HCT116 (cell line): ENCODE measurements at regions not wholly inside any gene's neighbourhood (a gene's known extent, or its start where the extent isn't known, plus 50 kb on each side); places are given as distances from the start of the nearest gene placed in this dataset.

ENCODE experiments used
- ATAC-seq: fragments of 200-7000 bp; cut with Tn5 transposase; 2 replicates; pipeline ENCODE4 v1.9.1; 2020; ENCODE audit warnings: mild to moderate bottlenecking, moderate library complexity
- BruUV-seq: library from RNA; stranded (reverse); fragments of 400-500 nt; replicated peaks from 2 replicates; lab custom pipeline; 2021; lab: Mats Ljungman, UMichigan
- CTCF ChIA-PET: fragments of 300-600 bp; sonication (Branson Sonifier 250); formaldehyde crosslinking; loops from one replicate; lab custom pipeline; 2021; ENCODE audit warnings: antibody characterized with exemption; lab: Charles Lee
- POLR2A ChIA-PET: fragments of 300-600, 350-600 bp; sonication (Branson Sonifier 250); formaldehyde crosslinking; loops from one replicate; lab custom pipeline; 2021; ENCODE audit warnings: antibody characterized with exemption; lab: Charles Lee
- RAD21 ChIA-PET, 2 experiments: fragments of 300-600 bp; sonication (Branson Sonifier 250); formaldehyde crosslinking; loops; one replicate each; lab custom pipeline; 2023; ENCODE audit warnings: low total read pairs in 2 of 2; ENCODE audit not compliant: uncharacterized antibody in 2 of 2, unreplicated experiment in 2 of 2, low non-redundant PET in 1 of 2; lab: Charles Lee
- DNase-seq: peaks from one replicate; pipeline ENCODE4 v3.0.0-alpha.2; 2010; ENCODE audit warnings: low read depth, low spot score
- H2AFZ ChIP-seq: fragments of 200-600 bp; shearing (Covaris generic), sonication (generic); 2 replicates; pipeline ENCODE4 v1.6.1; 2017; ENCODE audit warnings: low read depth, mixed run types, mixed read lengths, antibody characterized with exemption, low read length; ENCODE audit not compliant: poor library complexity, severe bottlenecking
- H3K27ac ChIP-seq: 2 replicates; pipeline ENCODE4 v1.5.1; 2012; ENCODE audit warnings: low read depth, low read length
- H3K27me3 ChIP-seq: fragments of 200-600 bp; sonication (generic); 2 replicates; pipeline ENCODE4 v1.6.1; 2016; ENCODE audit warnings: mixed run types, low read length, mixed read lengths; ENCODE audit not compliant: insufficient read depth
- H3K36me3 ChIP-seq, 2 experiments: fragments of 200-500 bp in 1 of 2; fragments of 200-600 bp in 1 of 2; sonication (Bioruptor generic) in 1 of 2; sonication (generic) in 1 of 2; 2 replicates each; pipeline versions ENCODE4 v1.5.1 to v1.6.1; 2014 to 2016; ENCODE audit warnings: low read length in 2 of 2, inconsistent platforms in 1 of 2, mixed read lengths in 1 of 2, mixed run types in 1 of 2; ENCODE audit not compliant: insufficient read depth in 2 of 2, control insufficient read depth in 1 of 2
- H3K4me1 ChIP-seq, 2 experiments: fragments of 200-600 bp in 1 of 2; sonication (generic) in 1 of 2; 2 replicates each; pipeline versions ENCODE4 v1.5.1 to v1.6.1; 2012 to 2017; ENCODE audit warnings: low read length in 2 of 2, inconsistent platforms in 1 of 2, mild to moderate bottlenecking in 1 of 2, mixed read lengths in 1 of 2, mixed run types in 1 of 2, moderate library complexity in 1 of 2; ENCODE audit not compliant: insufficient read depth in 2 of 2, control insufficient read depth in 1 of 2
- H3K4me2 ChIP-seq: fragments of 200-600 bp; sonication (generic); 2 replicates; pipeline ENCODE4 v1.6.1; 2017; ENCODE audit warnings: mixed run types, low read length, mixed read lengths
- H3K4me3 ChIP-seq, 2 experiments: fragments of 200-600 bp in 1 of 2; sonication (generic) in 1 of 2; replicated peaks in 1 of 2; 2 replicates each; pipeline ENCODE4 v1.5.1; 2011 to 2016; ENCODE audit warnings: low read length in 2 of 2, control low read depth in 1 of 2, low read depth in 1 of 2, mild to moderate bottlenecking in 1 of 2, mixed read lengths in 1 of 2, mixed run types in 1 of 2
- H3K79me2 ChIP-seq: fragments of 200-600 bp; sonication (generic); 2 replicates; pipeline ENCODE4 v1.6.1; 2017; ENCODE audit warnings: mild to moderate bottlenecking, mixed run types, low read length, moderate library complexity, mixed read lengths; ENCODE audit not compliant: insufficient read depth
- H3K9ac ChIP-seq: fragments of 200-600 bp; sonication (generic); 2 replicates; pipeline ENCODE4 v1.6.1; 2016; ENCODE audit warnings: low read length, mixed read lengths
- H3K9me2 ChIP-seq: fragments of 200-600 bp; sonication (generic), shearing (Covaris generic); 2 replicates; pipeline ENCODE4 v1.6.1; 2017; ENCODE audit warnings: mixed run types, mild to moderate bottlenecking, moderate library complexity; ENCODE audit not compliant: insufficient read depth
- H3K9me3 ChIP-seq, 2 experiments: fragments of 200-500 bp in 1 of 2; fragments of 200-600 bp in 1 of 2; sonication (Bioruptor generic) in 1 of 2; sonication (generic) in 1 of 2; 2 replicates each; pipeline ENCODE4 v1.6.1; 2014 to 2017; ENCODE audit warnings: low read length in 2 of 2, mixed read lengths in 2 of 2, inconsistent platforms in 1 of 2, low read depth in 1 of 2, mild to moderate bottlenecking in 1 of 2, mixed run types in 1 of 2, moderate library complexity in 1 of 2; ENCODE audit not compliant: control insufficient read depth in 1 of 2, insufficient read depth in 1 of 2
- H4K20me1 ChIP-seq: fragments of 200-600 bp; sonication (generic), shearing (Covaris generic); 2 replicates; pipeline ENCODE4 v1.6.1; 2017; ENCODE audit warnings: mixed run types, mild to moderate bottlenecking, moderate library complexity; ENCODE audit not compliant: insufficient read depth
- CEBPB ChIP-seq: IDR thresholded peaks from 2 replicates; pipeline ENCODE4 v1.6.1; 2012; ENCODE audit warnings: low read depth
- ELF1 ChIP-seq: IDR thresholded peaks from 2 replicates; pipeline ENCODE4 v1.6.1; 2012; ENCODE audit warnings: low read depth, borderline replicate concordance
- FOSL1 ChIP-seq: IDR thresholded peaks from 2 replicates; pipeline ENCODE4 v1.6.1; 2012; ENCODE audit warnings: low read depth
- JUND ChIP-seq: IDR thresholded peaks from 2 replicates; pipeline ENCODE4 v1.6.1; 2012
- POLR2A ChIP-seq: IDR thresholded peaks from 2 replicates; pipeline ENCODE4 v1.7.0; 2011; ENCODE audit warnings: borderline replicate concordance; ENCODE audit not compliant: insufficient read depth, insufficient read length; ENCODE audit errors: extremely low read depth
- RAD21 ChIP-seq: IDR thresholded peaks from 2 replicates; pipeline ENCODE4 v1.6.1; 2012; ENCODE audit warnings: low read depth, mild to moderate bottlenecking
- SP1 ChIP-seq: IDR thresholded peaks from 2 replicates; pipeline ENCODE4 v1.6.1; 2012; ENCODE audit warnings: low read depth
- SRF ChIP-seq: IDR thresholded peaks from 2 replicates; pipeline ENCODE4 v1.6.1; 2012; ENCODE audit warnings: low read depth
- YY1 ChIP-seq: IDR thresholded peaks from 2 replicates; pipeline ENCODE4 v1.6.1; 2011; ENCODE audit warnings: low read length, low read depth, moderate library complexity, mild to moderate bottlenecking; ENCODE audit not compliant: insufficient replicate concordance; ENCODE audit errors: extremely low read depth
- ZNF274 ChIP-seq: fragments of 200-500 bp; sonication (Bioruptor generic); IDR thresholded peaks from 2 replicates; pipeline ENCODE4 v1.6.1; 2014; ENCODE audit warnings: mild to moderate bottlenecking, low read depth, low read length, inconsistent platforms
- intact Hi-C: fragments of 100-400 bp; cut with micrococcal nuclease; formaldehyde crosslinking; loops from 2 replicates; pipeline ENCODE4 v1.10.0; 2022
- TF ChIP-seq, protein P1 (sequence below), 3 experiments: fragments of 200-600 bp in 1 of 3; sonication (generic) in 1 of 3; IDR thresholded peaks in 2 of 3; conservative IDR thresholded peaks in 1 of 3; 2 replicates each; pipeline ENCODE4 v1.5.1; 2012 to 2017; ENCODE audit warnings: low read depth in 2 of 3, low read length in 2 of 3, antibody characterized with exemption in 1 of 3, borderline replicate concordance in 1 of 3, control low read depth in 1 of 3, mild to moderate bottlenecking in 1 of 3, mixed read lengths in 1 of 3, mixed run types in 1 of 3, moderate library complexity in 1 of 3; ENCODE audit not compliant: insufficient read depth in 1 of 3
- TF ChIP-seq, protein P2 (sequence below): IDR thresholded peaks from 2 replicates; pipeline ENCODE4 v1.6.1; 2011; ENCODE audit warnings: mild to moderate bottlenecking, low read length, moderate library complexity; ENCODE audit not compliant: insufficient replicate concordance; ENCODE audit errors: extremely low read depth
- TF ChIP-seq, protein P3 (sequence below): IDR thresholded peaks from 2 replicates; pipeline ENCODE4 v1.6.1; 2012

DNA sequence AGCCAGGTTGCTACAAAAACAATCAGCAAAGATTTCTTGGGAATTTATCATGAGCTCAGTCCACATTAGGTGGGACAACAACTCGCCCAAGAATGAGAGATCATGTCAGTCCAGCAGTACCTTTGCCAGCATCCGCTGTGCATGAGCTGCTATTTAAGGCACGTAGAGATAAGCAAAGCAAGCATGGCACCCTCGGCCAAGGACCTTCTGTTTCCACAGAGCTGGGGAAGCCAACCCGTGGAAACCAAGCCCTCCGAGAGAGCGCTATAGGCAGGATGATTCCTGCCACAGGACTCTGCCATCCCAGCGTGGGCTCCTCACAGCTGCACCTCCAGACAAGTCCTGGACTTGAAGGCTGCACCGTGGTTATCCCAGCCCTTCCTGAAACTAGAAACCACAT, 189.5 kb upstream of the PPP1R26 start:
- Histone ChIP-seq H4K20me1 (no peaks in the 10 kb centered on the region), H3K9me3 (no peaks in the 10 kb centered on the region), H3K27me3 (no peaks in the 10 kb centered on the region), H3K4me3 (no peak overlapping the region), H3K4me2 (no peak overlapping the region), H3K4me1 (peaks cover 7 to 28% of the 10 kb centered on the region in 2 experiments; a peak in 3 of 4 replicates), H2AFZ (no peak overlapping the region), H3K27ac (no peak overlapping the region), H3K9me2 (no peaks in the 10 kb centered on the region), H3K9ac (no peak overlapping the region), H3K79me2 (no peaks in the 10 kb centered on the region), H3K36me3 (no peaks in the 10 kb centered on the region)
- intact Hi-C loops, result no loop called here
- no peak for DNase-seq
- BruUV-seq, result no TSS peak
- no peak for ATAC-seq
- CTCF ChIA-PET, result no interaction called here
- TF ChIP-seq ZNF274 (no peak), CEBPB (no peak), YY1 (no peak), FOSL1 (no peak), ELF1 (no peak), RAD21 (no peak), POLR2A (no peak), SP1 (no peak), SRF (no peak), JUND (no peak)
- TF ChIP-seq, protein P1, sequence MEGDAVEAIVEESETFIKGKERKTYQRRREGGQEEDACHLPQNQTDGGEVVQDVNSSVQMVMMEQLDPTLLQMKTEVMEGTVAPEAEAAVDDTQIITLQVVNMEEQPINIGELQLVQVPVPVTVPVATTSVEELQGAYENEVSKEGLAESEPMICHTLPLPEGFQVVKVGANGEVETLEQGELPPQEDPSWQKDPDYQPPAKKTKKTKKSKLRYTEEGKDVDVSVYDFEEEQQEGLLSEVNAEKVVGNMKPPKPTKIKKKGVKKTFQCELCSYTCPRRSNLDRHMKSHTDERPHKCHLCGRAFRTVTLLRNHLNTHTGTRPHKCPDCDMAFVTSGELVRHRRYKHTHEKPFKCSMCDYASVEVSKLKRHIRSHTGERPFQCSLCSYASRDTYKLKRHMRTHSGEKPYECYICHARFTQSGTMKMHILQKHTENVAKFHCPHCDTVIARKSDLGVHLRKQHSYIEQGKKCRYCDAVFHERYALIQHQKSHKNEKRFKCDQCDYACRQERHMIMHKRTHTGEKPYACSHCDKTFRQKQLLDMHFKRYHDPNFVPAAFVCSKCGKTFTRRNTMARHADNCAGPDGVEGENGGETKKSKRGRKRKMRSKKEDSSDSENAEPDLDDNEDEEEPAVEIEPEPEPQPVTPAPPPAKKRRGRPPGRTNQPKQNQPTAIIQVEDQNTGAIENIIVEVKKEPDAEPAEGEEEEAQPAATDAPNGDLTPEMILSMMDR (IDR thresholded peaks at IDR 0.05 in 2 of 3, conservative IDR thresholded peaks at IDR 0.05 in 1 of 3; ENCODE audit: borderline replicate concordance in 1 of 3, insufficient read depth in 1 of 3, low read depth in 2 of 3, low read length in 2 of 3), result no peak
- TF ChIP-seq, protein P2, sequence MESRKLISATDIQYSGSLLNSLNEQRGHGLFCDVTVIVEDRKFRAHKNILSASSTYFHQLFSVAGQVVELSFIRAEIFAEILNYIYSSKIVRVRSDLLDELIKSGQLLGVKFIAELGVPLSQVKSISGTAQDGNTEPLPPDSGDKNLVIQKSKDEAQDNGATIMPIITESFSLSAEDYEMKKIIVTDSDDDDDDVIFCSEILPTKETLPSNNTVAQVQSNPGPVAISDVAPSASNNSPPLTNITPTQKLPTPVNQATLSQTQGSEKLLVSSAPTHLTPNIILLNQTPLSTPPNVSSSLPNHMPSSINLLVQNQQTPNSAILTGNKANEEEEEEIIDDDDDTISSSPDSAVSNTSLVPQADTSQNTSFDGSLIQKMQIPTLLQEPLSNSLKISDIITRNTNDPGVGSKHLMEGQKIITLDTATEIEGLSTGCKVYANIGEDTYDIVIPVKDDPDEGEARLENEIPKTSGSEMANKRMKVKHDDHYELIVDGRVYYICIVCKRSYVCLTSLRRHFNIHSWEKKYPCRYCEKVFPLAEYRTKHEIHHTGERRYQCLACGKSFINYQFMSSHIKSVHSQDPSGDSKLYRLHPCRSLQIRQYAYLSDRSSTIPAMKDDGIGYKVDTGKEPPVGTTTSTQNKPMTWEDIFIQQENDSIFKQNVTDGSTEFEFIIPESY, result no peak
- TF ChIP-seq, protein P3, sequence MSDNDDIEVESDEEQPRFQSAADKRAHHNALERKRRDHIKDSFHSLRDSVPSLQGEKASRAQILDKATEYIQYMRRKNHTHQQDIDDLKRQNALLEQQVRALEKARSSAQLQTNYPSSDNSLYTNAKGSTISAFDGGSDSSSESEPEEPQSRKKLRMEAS, result no peak
- RAD21 ChIA-PET, result no interaction called here
- POLR2A ChIA-PET, result no interaction called here
